Osteoblast (primary cell): ENCODE measurements at regions not wholly inside any gene's neighbourhood (a gene's known extent, or its start where the extent isn't known, plus 50 kb on each side); places are given as distances from the start of the nearest gene placed in this dataset.
"Not testable (repeated sequence)": the region's sequence is repeated elsewhere in the genome, so short reads cannot be mapped to it uniquely, and the experiment has no call there.

Experiments
- DNase-seq: peaks from one replicate; pipeline ENCODE4 v3.0.0; 2011; ENCODE audit warnings: low spot score, mixed read lengths; ENCODE audit not compliant: insufficient read length; ENCODE audit errors: missing footprints
- H2AFZ ChIP-seq: 2 replicates; pipeline ENCODE4 v1.6.0; 2011; ENCODE audit warnings: mild to moderate bottlenecking, low read length
- H3K27ac ChIP-seq: 2 replicates; pipeline ENCODE4 v1.5.1; 2011; ENCODE audit warnings: mild to moderate bottlenecking, low read depth, low read length, moderate library complexity
- H3K27me3 ChIP-seq: 2 replicates; pipeline ENCODE4 v1.6.0; 2012; ENCODE audit warnings: mild to moderate bottlenecking, control low read depth, inconsistent platforms, low read length, moderate library complexity; ENCODE audit not compliant: insufficient read depth
- H3K36me3 ChIP-seq: 2 replicates; pipeline ENCODE4 v1.5.1; 2011; ENCODE audit warnings: mild to moderate bottlenecking, low read length, control low read depth, moderate library complexity; ENCODE audit not compliant: insufficient read depth
- H3K4me1 ChIP-seq: 2 replicates; pipeline ENCODE4 v1.5.1; 2011; ENCODE audit warnings: mild to moderate bottlenecking, low read length, control low read depth, moderate library complexity; ENCODE audit not compliant: insufficient read depth
- H3K4me2 ChIP-seq: 2 replicates; pipeline ENCODE4 v1.6.0; 2011; ENCODE audit warnings: mild to moderate bottlenecking, low read length; ENCODE audit not compliant: insufficient read depth
- H3K4me3 ChIP-seq: fragments of 200-600 bp; sonication (generic); 3 replicates; pipeline ENCODE4 v1.5.1; 2012; ENCODE audit warnings: mild to moderate bottlenecking, low read length, inconsistent platforms; ENCODE audit not compliant: insufficient read depth
- H3K79me2 ChIP-seq: 2 replicates; pipeline ENCODE4 v1.6.0; 2012; ENCODE audit warnings: mild to moderate bottlenecking, low read length, control low read depth, inconsistent platforms; ENCODE audit not compliant: insufficient read depth
- H3K9me3 ChIP-seq: 2 replicates; pipeline ENCODE4 v1.5.1; 2011; ENCODE audit warnings: low read depth, low read length, control low read depth
- H4K20me1 ChIP-seq: 2 replicates; pipeline ENCODE4 v1.6.0; 2012; ENCODE audit warnings: mild to moderate bottlenecking, low read length, control low read depth; ENCODE audit not compliant: insufficient read depth
- CTCF ChIP-seq: IDR thresholded peaks from 2 replicates; pipeline ENCODE4 v1.5.1; 2011; ENCODE audit warnings: mild to moderate bottlenecking, low read depth, low read length, moderate library complexity; ENCODE audit errors: extremely low read depth

- no peak overlapping the region for H3K4me3 ChIP-seq
- TF ChIP-seq CTCF, result no peak
These were observed 1204.7 kb downstream of the BRD1 start for GRCh38 chr22:48622891-48623545.

GRCh38 chr22:48621085-48621484 is 1206.6 kb downstream of the BRD1 start:
- H3K9me3 ChIP-seq, result no peaks in the 10 kb centered on the region
- H4K20me1 ChIP-seq, result no peaks in the 10 kb centered on the region
- H3K4me3 ChIP-seq, result no peak overlapping the region
- H3K27me3 ChIP-seq, result no peaks in the 10 kb centered on the region
- H3K79me2 ChIP-seq, result no peaks in the 10 kb centered on the region
- DNase-seq, result no peak
- H3K4me2 ChIP-seq, result no peak overlapping the region
- no peak overlapping the region for H2AFZ ChIP-seq
- H3K27ac ChIP-seq, result no peak overlapping the region
- no peak for TF ChIP-seq CTCF
- H3K4me1 ChIP-seq, result no peaks in the 10 kb centered on the region
- H3K36me3 ChIP-seq, result no peaks in the 10 kb centered on the region

More at GRCh38 chr22:48622891-48623545, 1204.7 kb downstream of the BRD1 start:
- no peaks in the 10 kb centered on the region for H4K20me1 ChIP-seq
- H3K27ac ChIP-seq, result no peak overlapping the region
- no peaks in the 10 kb centered on the region for H3K9me3 ChIP-seq
- H3K79me2 ChIP-seq, result no peaks in the 10 kb centered on the region
- H3K36me3 ChIP-seq, result no peaks in the 10 kb centered on the region
- no peak for DNase-seq
- H3K27me3 ChIP-seq, result no peaks in the 10 kb centered on the region
- no peak overlapping the region for H2AFZ ChIP-seq
- H3K4me1 ChIP-seq, result no peaks in the 10 kb centered on the region
- H3K4me2 ChIP-seq, result no peak overlapping the region

GRCh38 chr22:48620460-48620859 is 1207.2 kb downstream of the BRD1 start:
- not testable (repeated sequence) for H3K79me2 ChIP-seq, H2AFZ ChIP-seq, H3K27me3 ChIP-seq, H3K4me3 ChIP-seq, H3K4me2 ChIP-seq, H4K20me1 ChIP-seq, H3K27ac ChIP-seq, H3K4me1 ChIP-seq, H3K9me3 ChIP-seq, H3K36me3 ChIP-seq, DNase-seq

- Histone ChIP-seq H3K27ac (no peak overlapping the region), H3K4me2 (no peak overlapping the region), H2AFZ (no peak overlapping the region), H3K4me3 (no peak overlapping the region), H3K27me3 (no peaks in the 10 kb centered on the region), H3K79me2 (no peaks in the 10 kb centered on the region), H3K4me1 (no peaks in the 10 kb centered on the region), H4K20me1 (no peaks in the 10 kb centered on the region), H3K9me3 (no peaks in the 10 kb centered on the region), H3K36me3 (no peaks in the 10 kb centered on the region)
- TF ChIP-seq CTCF, result no peak
- DNase-seq, result no peak
These were observed 1208.0 kb downstream of the BRD1 start for GRCh38 chr22:48619721-48620120.
